ENCODE measurements at regions not wholly inside any gene's neighbourhood (a gene's known extent, or its start where the extent isn't known, plus 50 kb on each side); places are given as distances from the start of the nearest gene placed in this dataset.
"Not testable (repeated sequence)": the region's sequence is repeated elsewhere in the genome, so short reads cannot be mapped to it uniquely, and the experiment has no call there.

DNA sequence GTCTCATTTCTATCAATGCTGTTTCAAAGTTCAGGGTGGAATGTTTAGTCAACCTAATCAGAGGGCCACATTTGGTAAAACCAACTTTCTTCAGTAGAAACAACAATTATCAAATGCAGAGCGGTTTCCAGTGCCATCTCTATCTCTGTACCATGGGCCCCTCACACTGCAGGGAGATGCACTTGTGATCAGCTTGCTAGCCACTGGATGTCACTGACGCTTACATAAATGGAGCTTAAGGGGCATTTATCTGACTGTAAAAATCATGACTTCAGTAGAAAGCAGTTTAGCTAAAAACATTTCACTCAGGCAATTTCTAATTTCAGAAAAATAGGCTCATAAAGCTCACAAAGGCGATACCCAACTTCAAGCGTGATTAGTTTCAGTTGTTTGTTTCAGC lies 678.0 kb downstream of the ZEB2 start:
- no peak for DNase-seq

DNA sequence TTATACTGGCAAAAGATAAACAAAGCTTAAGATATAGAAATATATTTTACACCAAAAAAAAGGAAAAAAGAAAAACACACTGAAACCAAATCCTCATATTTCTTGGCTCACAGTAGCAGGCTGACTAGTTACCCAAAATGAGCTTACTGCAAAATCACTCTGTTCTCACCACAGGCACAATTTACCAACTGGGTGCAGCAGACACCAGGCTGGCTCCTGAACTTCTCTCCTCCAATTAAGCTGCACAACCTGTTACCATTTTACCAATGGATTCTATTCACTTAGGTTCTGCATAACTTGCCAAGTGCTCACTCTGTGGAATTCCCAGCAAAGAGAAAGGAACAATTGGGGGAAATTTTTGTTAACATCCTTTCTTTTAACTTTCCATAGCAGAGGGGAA lies 679.3 kb downstream of the ZEB2 start:
- no peak for DNase-seq

DNA sequence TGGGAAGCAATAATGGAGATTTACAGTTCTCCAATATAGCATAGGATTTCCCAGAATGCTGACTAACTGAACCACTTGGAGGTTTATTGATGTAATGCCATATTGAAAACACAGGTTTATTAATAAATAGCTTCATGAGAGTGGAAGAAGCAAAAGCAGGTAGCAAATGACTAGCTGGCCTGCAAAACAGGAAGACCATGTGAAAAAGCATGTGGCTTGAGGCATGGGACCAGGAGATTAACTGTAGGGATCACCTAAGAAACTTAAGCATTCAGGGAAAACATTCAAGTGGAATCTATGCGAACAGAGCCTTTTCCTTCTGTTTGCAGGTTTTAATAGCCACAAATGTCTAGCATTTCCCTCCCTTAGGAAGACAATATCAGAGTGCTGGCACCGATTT lies 679.7 kb downstream of the ZEB2 start:
- DNase-seq = no peak

GRCh38 chr2:143839456-143839855 lies 680.5 kb downstream of the ZEB2 start:
- DNase-seq = no peak

DNA sequence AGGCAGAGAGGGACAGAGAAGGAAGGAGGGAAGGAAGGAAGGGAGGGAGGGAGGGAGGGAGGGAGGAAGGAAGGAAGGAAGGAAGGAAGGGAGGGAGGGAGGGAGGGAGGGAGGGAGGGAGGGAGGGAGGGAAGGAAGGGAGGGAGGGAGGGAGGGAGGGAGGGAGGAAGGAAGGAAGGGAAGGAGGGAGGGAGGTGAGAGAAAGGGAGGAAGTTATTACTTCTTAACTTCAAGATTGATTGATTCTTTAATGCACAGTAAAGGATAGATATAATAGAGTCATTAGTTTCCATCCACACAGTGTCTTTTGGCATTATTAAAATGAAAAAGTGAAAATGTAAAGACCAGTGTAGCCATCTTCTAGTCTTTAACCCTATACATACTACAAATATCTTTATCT lies 682.9 kb downstream of the ZEB2 start:
- not testable (repeated sequence) for DNase-seq

DNA sequence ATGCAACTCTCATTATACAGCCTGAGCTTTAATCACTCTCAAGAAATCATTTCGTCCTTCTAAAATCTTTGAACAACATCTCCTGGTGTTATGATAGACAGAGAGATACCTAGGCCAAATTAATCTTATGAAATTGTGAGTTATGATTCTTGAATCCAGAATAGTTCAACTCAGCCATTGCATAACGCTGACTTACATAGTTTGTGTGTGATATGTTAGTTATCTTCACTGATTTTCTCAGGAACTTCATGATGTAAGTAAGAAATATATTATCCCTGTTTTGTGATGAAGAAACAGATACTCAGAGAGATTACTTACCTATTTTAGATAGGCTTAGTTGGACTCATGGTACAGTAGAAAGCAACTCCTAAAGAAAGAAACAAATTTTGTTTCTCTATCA lies 684.4 kb downstream of the ZEB2 start:
- DNase-seq = no peak

GRCh38 chr2:143833015-143833660 lies 686.8 kb downstream of the ZEB2 start:
- no peak for DNase-seq

- DNase-seq = no peak
Measured at GRCh38 chr2:143830476-143830875, 689.4 kb downstream of the ZEB2 start.

DNA sequence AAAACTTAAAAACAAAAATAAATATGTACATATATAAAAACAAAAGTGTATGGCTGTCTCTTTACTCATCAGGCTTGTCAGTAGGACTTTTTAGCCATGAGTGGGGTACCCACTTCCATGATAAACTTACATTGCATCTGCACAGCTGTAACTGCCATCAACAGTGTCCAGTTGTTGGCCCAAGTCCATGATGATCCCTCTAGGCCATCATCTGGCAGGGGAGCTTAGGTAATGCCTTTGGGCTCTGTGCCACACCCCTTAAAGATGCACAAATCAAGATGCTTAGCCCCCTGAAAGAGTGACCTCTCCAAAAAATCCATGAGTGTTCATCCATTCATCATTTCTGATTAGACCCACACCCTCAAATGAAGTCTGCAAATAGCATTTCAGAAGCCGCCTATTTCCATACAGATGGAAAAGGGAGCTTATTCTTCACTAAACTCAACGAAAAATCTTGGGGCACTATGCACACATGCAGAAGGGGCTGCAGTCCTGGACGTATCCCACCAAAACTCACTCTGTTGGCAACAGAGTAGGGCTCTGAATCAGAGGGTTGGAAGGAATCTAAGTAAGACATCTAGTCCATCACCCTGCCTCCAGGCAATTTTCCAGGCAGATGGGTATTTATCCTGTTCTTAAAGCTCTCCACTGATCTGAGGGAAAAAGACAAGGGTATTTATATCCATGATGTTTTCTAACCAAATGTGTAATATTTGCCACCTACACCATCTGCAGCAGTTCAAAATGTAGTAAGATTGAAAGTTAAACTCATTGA lies 691.0 kb downstream of the ZEB2 start:
- no peak for DNase-seq

DNA sequence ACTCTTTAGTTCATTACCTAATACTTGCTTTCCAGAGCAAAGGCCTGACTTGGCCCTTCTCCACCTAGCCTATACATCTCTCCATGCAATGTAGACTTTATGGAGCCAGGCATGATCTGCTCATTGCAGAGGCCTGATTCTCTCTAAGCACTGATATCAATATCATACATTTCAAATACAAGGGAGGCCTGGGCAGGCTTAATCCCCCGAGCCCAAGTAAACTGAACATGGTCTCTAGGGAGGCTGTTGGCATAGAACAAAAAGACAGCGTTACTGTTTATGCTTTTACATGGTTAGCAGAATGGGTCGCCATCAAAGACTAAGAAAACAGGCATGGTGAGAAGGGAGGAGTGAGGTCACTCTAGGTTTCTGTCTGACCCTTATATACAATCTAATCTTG lies 695.1 kb downstream of the ZEB2 start:
- DNase-seq = no peak

- no peak for DNase-seq
Measured at GRCh38 chr2:143823876-143824275, 694.7 kb downstream of the ARHGAP15 start.

DNA sequence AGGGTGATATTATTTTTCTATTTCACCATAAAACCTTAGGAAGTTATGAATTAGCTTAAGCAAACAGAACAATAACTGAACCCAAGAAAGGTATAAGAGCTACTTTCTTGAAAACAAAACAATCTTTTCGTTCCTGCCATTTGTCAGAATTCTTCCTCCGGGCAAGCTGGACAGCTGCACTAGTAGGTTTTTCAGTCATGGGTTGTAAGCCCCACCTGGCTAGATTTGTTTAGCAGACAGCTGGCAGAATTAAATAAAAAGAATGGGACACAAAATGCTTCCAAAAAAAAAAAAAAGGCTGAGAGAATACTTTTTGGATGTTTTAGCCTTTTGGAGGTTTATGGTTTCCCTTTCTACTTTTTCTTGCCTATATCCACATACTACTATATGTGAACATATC lies 694.1 kb downstream of the ARHGAP15 start:
- DNase-seq = no peak

DNA sequence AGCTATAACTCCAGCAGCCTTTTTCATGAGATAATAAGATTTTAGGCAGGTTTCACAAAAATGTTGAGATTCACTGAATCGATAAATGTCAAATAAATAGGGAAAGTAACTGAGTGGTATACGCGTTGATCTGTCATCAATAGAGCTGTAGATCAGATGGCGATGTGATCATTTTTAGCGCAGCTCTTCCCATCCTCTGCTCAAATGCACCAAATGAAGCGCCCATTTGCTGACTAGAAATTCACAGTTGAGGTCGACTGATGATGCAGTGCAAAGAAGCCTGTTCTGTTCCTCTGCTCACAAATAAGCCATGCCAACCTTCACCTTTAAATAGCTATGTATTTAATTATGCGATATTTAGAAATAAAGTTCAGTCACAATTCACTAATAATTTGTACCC lies 693.5 kb downstream of the ARHGAP15 start:
- no peak for DNase-seq

DNA sequence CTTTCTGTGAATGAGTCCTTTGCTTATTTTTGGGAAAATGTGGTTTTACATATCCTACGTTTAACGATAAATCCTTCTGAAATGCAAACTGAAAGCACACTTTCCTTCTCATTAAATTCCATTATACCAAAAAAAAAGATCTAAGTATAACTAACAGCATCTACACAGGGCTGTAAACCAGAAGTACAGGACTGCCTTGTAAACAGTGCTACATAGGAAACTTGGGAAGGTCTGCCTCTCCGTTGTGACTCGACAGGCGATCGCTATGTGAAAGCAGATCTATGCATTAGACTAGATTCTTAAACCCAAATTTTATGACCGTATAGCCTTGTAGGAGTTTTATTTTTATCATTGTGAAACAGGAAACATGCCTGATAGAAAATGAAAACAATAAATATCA lies 690.5 kb downstream of the ARHGAP15 start:
- DNase-seq = no peak

DNA sequence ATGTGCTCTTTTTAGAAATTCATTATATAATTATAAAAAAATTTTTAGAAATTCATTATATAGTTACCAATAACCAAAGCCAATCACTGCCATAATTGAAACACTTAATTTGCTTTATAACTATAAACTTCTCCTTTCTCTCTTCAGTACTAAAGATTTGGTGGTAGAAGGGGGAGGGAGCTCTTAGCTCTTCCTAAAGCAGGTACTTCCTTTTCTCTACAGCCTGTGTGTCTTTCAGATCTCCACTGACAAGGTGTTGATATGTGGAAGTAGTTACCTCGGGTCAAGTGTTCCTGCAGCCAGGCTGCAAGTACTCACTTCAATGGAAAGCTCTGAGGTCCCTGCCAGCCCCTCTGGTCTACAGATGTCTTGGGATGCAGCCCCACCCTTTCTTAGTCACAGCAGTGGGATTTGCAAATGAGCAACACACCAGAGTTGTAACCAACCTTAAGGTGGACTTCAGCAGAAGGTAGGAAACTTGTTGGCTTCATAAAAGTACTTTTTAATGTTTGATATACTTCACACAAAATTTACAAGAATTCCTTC lies 690.0 kb downstream of the ARHGAP15 start:
- DNase-seq = no peak
